Cerebellar nuclear complex (tissue), 1 donor: ENCODE measurements at regions not wholly inside any gene's neighbourhood (a gene's known extent, or its start where the extent isn't known, plus 50 kb on each side); places are given as distances from the start of the nearest gene placed in this dataset.
A peak's percentile ranks its signal among the peaks of the same experiment; 100 is the strongest.
"Not testable (repeated sequence)": the region's sequence is repeated elsewhere in the genome, so short reads cannot be mapped to it uniquely, and the experiment has no call there.

Experiments
- DNase-seq, 2 experiments: peaks; one replicate each; lab custom pipeline; 2025; lab: John Stamatoyannopoulos, UW

GRCh38 chr6:12618296-12618695 is 98.3 kb upstream of the PHACTR1 start:
- no peak for DNase-seq

- DNase-seq, result no peak
Measured at GRCh38 chr6:12621754-12622153, 94.8 kb upstream of the PHACTR1 start.

- DNase-seq, result no peak
Measured at GRCh38 chr6:12622566-12622965, 94.0 kb upstream of the PHACTR1 start.

GRCh38 chr6:12624142-12624837 is 92.3 kb upstream of the PHACTR1 start:
- no peak for DNase-seq

GRCh38 chr6:12627053-12627452 is 89.5 kb upstream of the PHACTR1 start:
- DNase-seq, result no peak

- no peak for DNase-seq
Measured at GRCh38 chr6:12628327-12628726, 88.2 kb upstream of the PHACTR1 start.

- DNase-seq, result not testable (repeated sequence)
Measured at GRCh38 chr6:12633746-12634145, 82.8 kb upstream of the PHACTR1 start.

- no peak for DNase-seq
Measured at GRCh38 chr6:12635375-12635774, 81.2 kb upstream of the PHACTR1 start.

- no peak for DNase-seq
Measured at GRCh38 chr6:12635813-12636212, 80.8 kb upstream of the PHACTR1 start.

GRCh38 chr6:12636336-12636735 is 80.2 kb upstream of the PHACTR1 start:
- DNase-seq, result no peak

GRCh38 chr6:12637960-12638641 is 78.5 kb upstream of the PHACTR1 start:
- DNase-seq, result no peak

GRCh38 chr6:12640438-12640837 is 76.1 kb upstream of the PHACTR1 start:
- DNase-seq, result no peak

- not testable (repeated sequence) for DNase-seq
Measured at GRCh38 chr6:12641785-12642184, 74.8 kb upstream of the PHACTR1 start.

- no peak for DNase-seq
Measured at GRCh38 chr6:12645941-12646340, 70.6 kb upstream of the PHACTR1 start.

- DNase-seq, result no peak
Measured at GRCh38 chr6:12648171-12648570, 68.4 kb upstream of the PHACTR1 start.

GRCh38 chr6:12649325-12649724 is 67.2 kb upstream of the PHACTR1 start:
- no peak for DNase-seq

GRCh38 chr6:12653486-12653885 is 63.1 kb upstream of the PHACTR1 start:
- DNase-seq, result peak in 1 of 2 experiments; percentile 11

GRCh38 chr6:12654107-12654506 is 62.5 kb upstream of the PHACTR1 start:
- no peak for DNase-seq

GRCh38 chr6:12654514-12654913 is 62.1 kb upstream of the PHACTR1 start:
- no peak for DNase-seq

GRCh38 chr6:12656906-12657305 is 59.7 kb upstream of the PHACTR1 start:
- DNase-seq, result no peak

- DNase-seq, result no peak
Measured at GRCh38 chr6:12657884-12658283, 58.7 kb upstream of the PHACTR1 start.

GRCh38 chr6:12661432-12662089 is 55.0 kb upstream of the PHACTR1 start:
- no peak for DNase-seq
